Prostate gland (tissue), 2 donors: ENCODE measurements at regions not wholly inside any gene's neighbourhood (a gene's known extent, or its start where the extent isn't known, plus 50 kb on each side); places are given as distances from the start of the nearest gene placed in this dataset.

Experiments
- DNase-seq: peaks from one replicate; pipeline ENCODE4 v3.0.0-alpha.2; 2019; ENCODE audit warnings: low spot score
- H3K27ac ChIP-seq, 2 donors: fragments of 200-600 bp; sonication (generic); 2 replicates each; pipeline ENCODE4 v1.5.1; 2017 to 2019
- H3K27me3 ChIP-seq: fragments of 200-600 bp; sonication (generic); replicated peaks from 2 replicates; pipeline ENCODE4 v1.5.1; 2019; ENCODE audit not compliant: insufficient read depth
- H3K36me3 ChIP-seq, 2 donors: fragments of 200-600 bp; sonication (generic); 1 replicate in 1 of 2; 2 replicates in 1 of 2; pipeline versions ENCODE4 v1.5.1 to v1.8.1; 2017 to 2019
- H3K4me1 ChIP-seq: fragments of 200-600 bp; sonication (generic); replicated peaks from 2 replicates; pipeline ENCODE4 v1.5.1; 2019
- H3K4me3 ChIP-seq, 2 donors: fragments of 200-600 bp; sonication (generic); 2 replicates each; pipeline ENCODE4 v1.5.1; 2017 to 2019
- H3K9me3 ChIP-seq: fragments of 200-600 bp; sonication (generic); 2 replicates; pipeline ENCODE4 v1.5.1; 2017
- POLR2A ChIP-seq: fragments of 450-650 bp; IDR thresholded peaks from one replicate; pipeline ENCODE4 v1.6.1; 2016; ENCODE audit warnings: antibody characterized with exemption, mild to moderate bottlenecking
- POLR2AphosphoS5 ChIP-seq: sonication (generic); formaldehyde crosslinking; IDR thresholded peaks from one replicate; pipeline ENCODE4 v1.6.1; 2017; ENCODE audit warnings: antibody characterized with exemption
- WGBS: methylation state at CpG from one replicate; pipeline ENCODE4 v1.1.5; 2018; 5-methylcytosine and 5-hydroxymethylcytosine counted together
- intact Hi-C: fragments of 100-400 bp; cut with DNase I; formaldehyde crosslinking; loops from one replicate; pipeline ENCODE4 v1.14.2; 2022
- TF ChIP-seq, protein P1 (sequence below), 4 experiments: fragments of 200-600 bp in 2 of 4; fragments of 450-650 bp in 2 of 4; sonication (generic) in 2 of 4; IDR thresholded peaks; 1 replicate in 3 of 4; 2 replicates in 1 of 4; pipeline ENCODE4 v1.5.1; 2016 to 2019; ENCODE audit warnings: antibody characterized with exemption in 4 of 4, mild to moderate bottlenecking in 2 of 4, moderate library complexity in 2 of 4

DNA sequence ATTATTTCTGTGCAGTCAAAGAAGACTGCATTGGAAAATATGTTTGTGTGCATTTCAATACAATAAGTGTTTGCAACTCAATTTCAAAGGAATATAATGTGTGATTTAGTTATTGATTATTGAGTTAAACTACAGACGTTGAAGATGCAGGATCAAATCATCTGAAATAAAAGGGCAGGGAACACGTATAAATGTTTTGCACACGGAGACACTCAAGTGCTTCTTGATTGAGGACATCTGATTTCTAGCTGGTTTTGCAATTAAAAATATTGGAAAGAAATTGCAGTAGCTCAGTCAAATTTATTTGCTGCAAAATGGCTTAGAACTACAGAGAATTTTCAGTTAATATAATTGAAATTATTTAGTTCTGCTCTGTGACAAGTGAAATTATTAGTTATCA, 412.7 kb downstream of the UTRN start:
- no peaks in the 10 kb centered on the region for H3K4me1 ChIP-seq
- DNase-seq: no peak
- H3K27me3 ChIP-seq: no peaks in the 10 kb centered on the region
- H3K36me3 ChIP-seq: no peaks in the 10 kb centered on the region
- intact Hi-C loops: no loop called here
- TF ChIP-seq, protein P1, sequence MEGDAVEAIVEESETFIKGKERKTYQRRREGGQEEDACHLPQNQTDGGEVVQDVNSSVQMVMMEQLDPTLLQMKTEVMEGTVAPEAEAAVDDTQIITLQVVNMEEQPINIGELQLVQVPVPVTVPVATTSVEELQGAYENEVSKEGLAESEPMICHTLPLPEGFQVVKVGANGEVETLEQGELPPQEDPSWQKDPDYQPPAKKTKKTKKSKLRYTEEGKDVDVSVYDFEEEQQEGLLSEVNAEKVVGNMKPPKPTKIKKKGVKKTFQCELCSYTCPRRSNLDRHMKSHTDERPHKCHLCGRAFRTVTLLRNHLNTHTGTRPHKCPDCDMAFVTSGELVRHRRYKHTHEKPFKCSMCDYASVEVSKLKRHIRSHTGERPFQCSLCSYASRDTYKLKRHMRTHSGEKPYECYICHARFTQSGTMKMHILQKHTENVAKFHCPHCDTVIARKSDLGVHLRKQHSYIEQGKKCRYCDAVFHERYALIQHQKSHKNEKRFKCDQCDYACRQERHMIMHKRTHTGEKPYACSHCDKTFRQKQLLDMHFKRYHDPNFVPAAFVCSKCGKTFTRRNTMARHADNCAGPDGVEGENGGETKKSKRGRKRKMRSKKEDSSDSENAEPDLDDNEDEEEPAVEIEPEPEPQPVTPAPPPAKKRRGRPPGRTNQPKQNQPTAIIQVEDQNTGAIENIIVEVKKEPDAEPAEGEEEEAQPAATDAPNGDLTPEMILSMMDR (IDR thresholded peaks at IDR 0.05): no peak
- no peak for TF ChIP-seq POLR2AphosphoS5
- no peak for TF ChIP-seq POLR2A
- WGBS: 81% methylated on average over 3 of the region's 3 CpGs
- H3K27ac ChIP-seq: no peak overlapping the region
- no peak overlapping the region for H3K4me3 ChIP-seq
- H3K9me3 ChIP-seq: no peaks in the 10 kb centered on the region

DNA sequence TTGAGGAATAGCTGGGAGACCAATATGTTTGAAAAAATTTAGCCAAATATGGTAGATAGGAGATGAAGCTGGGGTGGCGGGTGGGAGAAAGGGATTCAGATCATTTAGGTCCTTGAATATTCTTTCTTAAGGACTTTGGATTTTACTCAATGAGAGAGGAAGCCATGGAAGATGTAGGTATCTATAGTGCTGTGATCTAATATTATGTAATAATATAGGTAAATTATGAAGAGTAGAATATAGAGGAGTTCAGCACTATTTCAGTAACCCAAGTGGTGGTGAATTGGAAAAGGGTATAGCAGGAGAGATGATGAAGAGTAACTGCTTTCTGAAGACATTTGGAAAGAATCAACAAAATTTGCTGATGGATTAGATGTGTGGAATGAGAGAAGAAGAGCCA, 417.6 kb downstream of the UTRN start:
- no peaks in the 10 kb centered on the region for H3K9me3 ChIP-seq

DNA sequence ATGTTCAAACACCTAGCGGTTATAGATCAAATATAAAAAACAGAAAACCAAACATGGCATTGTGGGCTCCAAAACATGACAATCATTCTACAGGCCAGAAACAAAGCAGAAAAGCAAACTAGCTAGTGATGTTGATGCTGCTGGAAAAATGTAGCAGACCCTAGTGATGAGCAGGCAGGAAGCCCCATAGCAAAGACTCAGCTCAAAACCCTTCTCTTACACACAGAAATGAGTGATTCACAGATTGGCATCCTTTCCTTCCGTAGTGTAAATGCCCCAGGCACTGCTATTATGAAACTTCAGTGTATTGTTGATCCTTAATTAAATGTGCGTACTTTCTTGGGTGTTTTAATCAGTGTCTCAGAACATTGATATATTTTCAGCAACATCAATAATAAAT, 425.1 kb downstream of the UTRN start:
- no peak for TF ChIP-seq POLR2A
- TF ChIP-seq, protein P1 (IDR thresholded peaks at IDR 0.05): no peak
- TF ChIP-seq POLR2AphosphoS5: no peak
- no peaks in the 10 kb centered on the region for H3K36me3 ChIP-seq
- H3K9me3 ChIP-seq: no peaks in the 10 kb centered on the region
- intact Hi-C loops: no loop called here
- 78% methylated on average over 3 of the region's 3 CpGs for WGBS
- no peak for DNase-seq
- no peak overlapping the region for H3K27ac ChIP-seq
- H3K4me3 ChIP-seq: no peak overlapping the region
- H3K4me1 ChIP-seq: no peaks in the 10 kb centered on the region
- no peaks in the 10 kb centered on the region for H3K27me3 ChIP-seq

More for the DNA sequence above, 417.6 kb downstream of the UTRN start:
- H3K36me3 ChIP-seq: no peaks in the 10 kb centered on the region
- H3K27ac ChIP-seq: no peak overlapping the region
- intact Hi-C loops: no loop called here
- H3K27me3 ChIP-seq: no peaks in the 10 kb centered on the region
- 95% methylated on average over 1 of the region's 1 CpG for WGBS
- TF ChIP-seq, protein P1 (IDR thresholded peaks at IDR 0.05): no peak
- TF ChIP-seq POLR2AphosphoS5: no peak
- no peak for TF ChIP-seq POLR2A
- H3K4me3 ChIP-seq: no peak overlapping the region
- no peak for DNase-seq
- no peaks in the 10 kb centered on the region for H3K4me1 ChIP-seq

DNA sequence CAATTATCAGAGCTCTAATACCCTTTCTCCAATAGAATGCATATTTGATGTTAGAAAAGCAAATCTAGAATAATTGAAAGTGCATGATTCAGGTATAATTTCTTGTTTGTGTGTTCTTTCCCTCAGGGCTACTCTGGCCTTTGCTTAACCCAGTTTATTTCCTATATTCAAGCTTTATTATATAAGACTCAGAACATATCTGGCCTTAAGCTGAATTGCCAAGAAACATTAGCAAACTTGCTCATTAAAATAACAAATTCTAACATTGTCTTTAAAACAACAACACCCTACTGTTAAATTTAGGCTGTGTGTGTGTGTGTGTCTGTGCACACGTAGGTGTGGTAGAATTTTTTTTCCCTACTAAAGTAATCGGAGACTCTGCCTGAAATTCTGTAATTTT, 426.5 kb downstream of the UTRN start:
- H3K4me1 ChIP-seq: no peaks in the 10 kb centered on the region
- H3K4me3 ChIP-seq: no peak overlapping the region
- no peaks in the 10 kb centered on the region for H3K9me3 ChIP-seq
- DNase-seq: no peak
- WGBS: 92% methylated on average over 2 of the region's 2 CpGs
- H3K27me3 ChIP-seq: no peaks in the 10 kb centered on the region
- H3K36me3 ChIP-seq: no peaks in the 10 kb centered on the region
- intact Hi-C loops: no loop called here
- no peak overlapping the region for H3K27ac ChIP-seq
- TF ChIP-seq POLR2A (no peak), POLR2AphosphoS5 (no peak)
- TF ChIP-seq, protein P1 (IDR thresholded peaks at IDR 0.05): no peak

DNA sequence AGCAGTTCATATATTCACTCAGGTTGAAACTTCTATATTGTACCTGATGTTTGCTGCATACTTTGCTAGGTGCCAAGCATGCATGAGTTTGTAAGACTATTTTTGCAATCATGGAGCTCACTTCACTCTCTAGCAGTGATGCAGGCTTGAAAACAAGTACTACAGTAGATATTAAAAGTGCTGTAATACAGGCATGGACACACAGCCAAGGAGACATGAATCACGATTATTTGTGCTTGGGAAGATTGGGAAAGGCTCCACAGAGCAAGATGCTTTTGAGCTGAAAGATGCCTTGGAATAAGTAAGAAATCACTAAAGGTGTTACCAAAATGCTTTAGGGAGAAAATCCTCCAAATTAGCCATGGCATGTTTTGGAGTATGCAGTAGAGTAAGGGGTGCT, 427.4 kb downstream of the UTRN start:
- TF ChIP-seq POLR2AphosphoS5 (no peak), POLR2A (no peak)
- TF ChIP-seq, protein P1 (IDR thresholded peaks at IDR 0.05): no peak
- no peak overlapping the region for H3K27ac ChIP-seq
- 32% methylated on average over 1 of the region's 1 CpG for WGBS

More for the DNA sequence above, 427.4 kb downstream of the UTRN start:
- Histone ChIP-seq H3K27me3 (no peaks in the 10 kb centered on the region), H3K4me3 (no peak overlapping the region), H3K36me3 (no peaks in the 10 kb centered on the region), H3K9me3 (no peaks in the 10 kb centered on the region), H3K4me1 (no peaks in the 10 kb centered on the region)
- intact Hi-C loops: no loop called here
- DNase-seq: no peak
